ENCODE measurements at regions not wholly inside any gene's neighbourhood (a gene's known extent, or its start where the extent isn't known, plus 50 kb on each side); places are given as distances from the start of the nearest gene placed in this dataset.

- no peaks in the 10 kb centered on the region for H3K36me3 Mint-ChIP-seq (ENCODE audit: low read depth)
- no peak for DNase-seq (ENCODE audit: low read depth, low spot score)
- H3K27me3 Mint-ChIP-seq (ENCODE audit: low read depth): no peaks in the 10 kb centered on the region
- no peaks in the 10 kb centered on the region for H3K9me3 Mint-ChIP-seq
- H3K4me3 Mint-ChIP-seq: no peak overlapping the region
- no peaks in the 10 kb centered on the region for H3K4me1 Mint-ChIP-seq
- no peak for TF ChIP-seq CTCF (conservative IDR thresholded peaks at IDR 0.05)
- no peak overlapping the region for H3K27ac Mint-ChIP-seq (ENCODE audit: unreplicated experiment)
Measured at GRCh38 chr4:177239878-177240277, 69.8 kb upstream of the NEIL3 start.

- no peak for DNase-seq (ENCODE audit: low read depth, low spot score)
- no peaks in the 10 kb centered on the region for H3K4me1 Mint-ChIP-seq
- no peaks in the 10 kb centered on the region for H3K27me3 Mint-ChIP-seq (ENCODE audit: low read depth)
- H3K27ac Mint-ChIP-seq (ENCODE audit: unreplicated experiment): no peak overlapping the region
- no peak overlapping the region for H3K4me3 Mint-ChIP-seq
- H3K9me3 Mint-ChIP-seq: no peaks in the 10 kb centered on the region
- TF ChIP-seq CTCF (conservative IDR thresholded peaks at IDR 0.05): no peak
- H3K36me3 Mint-ChIP-seq (ENCODE audit: low read depth): no peaks in the 10 kb centered on the region
Measured at GRCh38 chr4:177242651-177243286, 66.9 kb upstream of the NEIL3 start.

- DNase-seq (ENCODE audit: low read depth, low spot score): no peak
- Mint-ChIP-seq H3K27ac (ENCODE audit: unreplicated experiment) (no peak overlapping the region), H3K36me3 (ENCODE audit: low read depth) (no peaks in the 10 kb centered on the region), H3K4me1 (peaks cover 4% of the 10 kb centered on the region), H3K27me3 (ENCODE audit: low read depth) (peaks cover 7% of the 10 kb centered on the region), H3K9me3 (no peaks in the 10 kb centered on the region), H3K4me3 (no peak overlapping the region)
- TF ChIP-seq CTCF (conservative IDR thresholded peaks at IDR 0.05): no peak
Measured at GRCh38 chr4:177246641-177247584, 62.8 kb upstream of the NEIL3 start.

- peaks cover 4% of the 10 kb centered on the region for H3K4me1 Mint-ChIP-seq
- no peak overlapping the region for H3K4me3 Mint-ChIP-seq
- H3K27ac Mint-ChIP-seq (ENCODE audit: unreplicated experiment): no peak overlapping the region
- H3K9me3 Mint-ChIP-seq: no peaks in the 10 kb centered on the region
- TF ChIP-seq CTCF (conservative IDR thresholded peaks at IDR 0.05): peak; percentile 97
- peaks cover 7% of the 10 kb centered on the region for H3K27me3 Mint-ChIP-seq (ENCODE audit: low read depth)
- DNase-seq (ENCODE audit: low read depth, low spot score): peak; percentile 78
- H3K36me3 Mint-ChIP-seq (ENCODE audit: low read depth): no peaks in the 10 kb centered on the region
Measured at GRCh38 chr4:177250056-177250696, 59.5 kb upstream of the NEIL3 start.

- TF ChIP-seq CTCF (conservative IDR thresholded peaks at IDR 0.05): no peak
- H3K4me1 Mint-ChIP-seq: peaks cover 4% of the 10 kb centered on the region
- no peaks in the 10 kb centered on the region for H3K36me3 Mint-ChIP-seq (ENCODE audit: low read depth)
- no peak for DNase-seq (ENCODE audit: low read depth, low spot score)
- H3K9me3 Mint-ChIP-seq: no peaks in the 10 kb centered on the region
- peaks cover 7% of the 10 kb centered on the region for H3K27me3 Mint-ChIP-seq (ENCODE audit: low read depth)
- H3K4me3 Mint-ChIP-seq: no peak overlapping the region
- no peak overlapping the region for H3K27ac Mint-ChIP-seq (ENCODE audit: unreplicated experiment)
Measured at GRCh38 chr4:177251237-177251636, 58.4 kb upstream of the NEIL3 start.
